ENCODE measurements at regions not wholly inside any gene's neighbourhood (a gene's known extent, or its start where the extent isn't known, plus 50 kb on each side); places are given as distances from the start of the nearest gene placed in this dataset.

GRCh38 chr6:95780037-95780436 is 202.7 kb downstream of the MANEA start:
- DNase-seq (ENCODE audit: low spot score) = no peak

GRCh38 chr6:95784019-95784418 is 206.7 kb downstream of the MANEA start:
- DNase-seq (ENCODE audit: low spot score) = no peak

DNA sequence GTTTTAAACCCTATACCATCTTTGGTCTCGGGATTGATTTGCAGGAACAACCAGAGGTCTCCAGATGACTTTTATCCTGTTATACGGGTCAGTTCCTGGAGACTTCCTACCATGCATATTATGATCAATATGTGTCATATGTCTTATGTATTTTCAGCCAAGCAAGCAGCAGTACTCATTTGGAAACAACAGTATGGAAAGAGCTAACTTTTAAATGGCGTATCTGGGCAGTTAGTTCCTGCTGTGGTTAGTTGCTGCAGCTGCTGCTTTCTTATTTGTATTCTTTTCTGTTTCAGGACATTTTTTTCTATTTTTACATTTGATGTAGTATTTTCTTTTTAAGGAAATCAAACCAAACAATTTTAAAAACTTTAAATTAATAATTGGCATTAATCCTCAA is 207.5 kb downstream of the MANEA start:
- no peak for DNase-seq (ENCODE audit: low spot score)

DNA sequence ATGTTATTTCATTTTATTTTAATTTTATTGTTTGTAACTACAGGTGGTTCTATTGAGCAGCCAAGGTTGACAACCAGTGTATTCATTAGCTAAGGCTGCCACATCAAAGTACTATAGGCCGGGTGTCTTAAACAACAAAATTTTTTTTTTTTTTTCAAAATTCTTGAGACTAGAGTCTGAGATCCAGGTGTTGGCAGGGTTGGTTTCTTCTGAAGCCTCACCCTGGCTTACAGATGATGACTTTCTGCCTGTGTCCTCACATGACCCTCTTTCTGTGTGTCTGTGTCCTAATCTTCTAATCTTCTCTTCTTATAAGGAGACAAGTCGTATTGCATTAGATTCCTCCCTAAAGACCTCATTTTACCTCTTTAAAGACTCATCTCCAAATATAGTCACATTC is 208.4 kb downstream of the MANEA start:
- DNase-seq (ENCODE audit: low spot score) = no peak

- no peak for DNase-seq (ENCODE audit: low spot score)
Observed at GRCh38 chr6:95786802-95787201, 209.5 kb downstream of the MANEA start.

GRCh38 chr6:95790787-95791186 is 213.5 kb downstream of the MANEA start:
- DNase-seq (ENCODE audit: low spot score) = no peak

DNA sequence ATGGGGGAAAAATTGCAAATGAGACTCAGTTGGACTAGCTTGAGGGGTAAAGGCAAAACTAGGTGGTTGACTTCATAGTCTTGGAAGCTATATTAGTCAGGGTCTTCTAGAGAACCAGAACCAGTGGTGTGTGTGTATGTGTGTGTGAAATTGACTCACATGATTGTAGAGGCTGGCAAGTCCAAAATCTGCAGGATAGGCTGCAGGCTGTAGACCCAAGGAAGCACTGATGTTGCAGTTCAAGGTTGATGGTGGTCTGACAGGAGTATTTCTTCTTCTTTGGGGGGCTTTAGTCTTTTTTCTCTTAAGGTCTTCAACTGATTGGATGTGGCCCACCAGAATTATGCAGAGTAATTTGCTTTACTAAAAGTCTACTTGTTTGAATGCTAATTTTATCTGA is 217.4 kb downstream of the MANEA start:
- DNase-seq (ENCODE audit: low spot score) = no peak

DNA sequence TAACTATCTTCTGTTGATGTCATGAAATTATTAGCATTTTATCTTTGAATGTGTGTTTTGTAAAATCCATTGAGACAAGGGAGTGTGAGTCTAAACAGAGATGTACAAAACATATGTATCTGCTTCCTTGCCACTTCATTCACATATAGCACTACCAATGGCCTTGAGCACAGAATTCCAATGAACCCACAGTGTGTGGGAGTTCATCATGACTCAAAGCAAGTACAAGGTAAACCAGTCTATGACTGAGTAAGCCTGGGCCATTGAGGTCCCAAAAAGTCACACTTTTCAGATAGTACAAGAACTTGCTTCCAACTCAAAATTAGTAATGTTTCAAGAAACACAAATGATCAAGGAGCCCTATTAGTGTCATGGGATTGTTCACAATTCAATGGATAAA is 218.6 kb downstream of the MANEA start:
- DNase-seq (ENCODE audit: low spot score) = no peak

DNA sequence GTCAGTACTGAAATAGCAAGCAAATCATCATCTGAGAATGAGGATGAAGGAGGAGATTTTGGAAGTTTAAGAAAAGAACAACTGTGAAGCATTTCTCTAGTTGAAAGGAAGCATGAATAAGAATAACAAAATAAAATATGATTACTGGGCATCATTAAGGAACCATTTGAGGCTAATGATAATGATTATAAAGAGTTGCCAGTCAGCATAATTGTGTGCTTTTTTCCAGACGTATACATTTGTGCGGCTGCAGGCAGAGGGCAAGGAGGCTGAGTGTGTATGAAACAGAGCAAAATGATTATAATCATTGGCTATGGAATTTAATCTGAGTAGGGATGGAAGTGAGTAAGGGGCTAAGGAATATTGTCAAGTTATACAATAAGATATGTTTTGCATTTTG is 218.7 kb upstream of the FUT9 start:
- no peak for DNase-seq (ENCODE audit: low spot score)

GRCh38 chr6:95802978-95803377 is 212.8 kb upstream of the FUT9 start:
- DNase-seq (ENCODE audit: low spot score) = no peak

- DNase-seq (ENCODE audit: low spot score) = no peak
Observed at GRCh38 chr6:95803889-95804288, 211.9 kb upstream of the FUT9 start.

DNA sequence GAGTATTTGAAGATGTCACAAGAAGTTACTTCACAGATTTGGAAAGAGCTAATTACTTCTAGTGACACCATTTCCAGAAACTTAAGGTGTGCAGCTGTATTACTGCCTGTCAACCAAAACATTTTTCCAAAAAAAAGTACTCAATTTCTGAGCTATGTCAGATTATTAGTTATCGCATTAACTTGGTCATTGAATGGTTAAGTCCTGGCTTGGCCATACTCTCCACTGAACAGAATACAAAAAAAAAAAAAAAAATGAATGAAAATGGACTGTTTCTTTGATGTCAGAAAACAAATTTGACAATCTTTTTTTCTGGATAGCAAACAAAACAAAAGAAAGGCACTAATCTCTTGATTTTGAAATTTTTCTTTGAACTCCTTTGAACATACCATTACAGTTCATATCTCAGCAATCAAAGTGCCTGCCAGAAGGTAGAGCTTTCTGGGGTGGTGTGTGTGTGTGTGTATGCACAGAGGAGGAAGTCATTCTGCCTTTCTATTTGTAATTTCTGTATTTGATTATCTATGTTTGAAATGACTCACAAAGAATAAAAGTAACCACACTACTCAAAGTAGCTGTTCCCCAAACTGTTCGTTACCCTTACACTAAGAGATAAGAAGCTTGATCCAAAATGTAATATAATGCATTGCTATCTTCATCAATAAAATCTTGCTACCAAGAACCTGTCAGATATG is 210.8 kb upstream of the FUT9 start:
- DNase-seq (ENCODE audit: low spot score) = no peak

GRCh38 chr6:95805699-95806098 is 210.1 kb upstream of the FUT9 start:
- DNase-seq (ENCODE audit: low spot score) = no peak

GRCh38 chr6:95815389-95816056 is 200.3 kb upstream of the FUT9 start:
- DNase-seq (ENCODE audit: low spot score) = no peak

- DNase-seq (ENCODE audit: low spot score) = no peak
Observed at GRCh38 chr6:95819461-95819860, 196.3 kb upstream of the FUT9 start.

DNA sequence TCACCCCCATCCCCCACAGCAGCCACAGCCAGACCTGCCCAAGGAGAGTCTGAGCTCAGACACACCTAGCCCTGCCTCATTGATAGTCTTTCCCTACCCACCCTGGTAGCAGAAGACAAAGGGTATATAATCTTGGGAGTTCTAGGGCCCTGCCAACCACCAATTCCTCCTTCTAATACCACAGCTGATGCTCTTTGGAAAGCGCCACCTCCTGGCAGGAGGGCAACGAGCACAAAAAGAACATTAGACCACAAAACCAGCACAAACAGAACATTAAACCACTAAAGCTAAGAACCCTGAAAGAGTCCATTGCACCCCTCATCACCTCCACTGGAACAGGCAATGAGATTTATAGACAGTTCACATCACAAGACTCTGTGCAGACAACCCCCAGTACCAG is 195.8 kb upstream of the FUT9 start:
- DNase-seq (ENCODE audit: low spot score) = no peak

- DNase-seq (ENCODE audit: low spot score) = no peak
Observed at GRCh38 chr6:95830859-95831557, 184.8 kb upstream of the FUT9 start.

GRCh38 chr6:95837890-95838289 is 177.9 kb upstream of the FUT9 start:
- no peak for DNase-seq (ENCODE audit: low spot score)

GRCh38 chr6:95841560-95841959 is 174.2 kb upstream of the FUT9 start:
- DNase-seq (ENCODE audit: low spot score) = no peak

GRCh38 chr6:95846652-95847051 is 169.1 kb upstream of the FUT9 start:
- DNase-seq (ENCODE audit: low spot score) = no peak

GRCh38 chr6:95847061-95847460 is 168.7 kb upstream of the FUT9 start:
- DNase-seq (ENCODE audit: low spot score) = no peak

- DNase-seq (ENCODE audit: low spot score) = no peak
Observed at GRCh38 chr6:95848717-95849116, 167.1 kb upstream of the FUT9 start.

DNA sequence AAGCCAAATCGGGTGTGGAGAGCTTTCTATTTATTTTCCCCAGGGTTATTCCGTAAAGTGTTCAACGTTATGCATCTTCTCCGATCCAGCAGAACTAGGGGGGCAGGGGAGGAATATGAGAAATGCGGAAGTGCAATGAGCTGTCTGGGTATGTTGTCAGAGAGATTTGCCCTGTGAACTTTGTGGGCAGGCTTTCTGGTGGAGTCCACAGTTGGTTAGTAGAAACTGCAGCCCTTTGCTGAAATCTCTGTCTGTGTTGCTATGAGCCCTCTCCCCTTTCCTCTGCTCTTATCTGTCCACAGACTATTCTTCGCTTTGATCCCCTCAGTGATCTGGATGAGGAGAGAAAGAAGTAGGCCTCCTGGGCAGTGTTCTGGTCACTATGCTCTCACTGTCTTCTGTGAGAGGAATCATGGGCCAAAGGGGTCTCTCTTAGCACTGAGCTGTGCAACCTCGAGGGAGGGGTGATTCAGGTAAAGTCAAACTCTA is 158.9 kb upstream of the FUT9 start:
- DNase-seq (ENCODE audit: low spot score) = no peak

Measured in D341Med (cell line).